ENCODE measurements at regions not wholly inside any gene's neighbourhood (a gene's known extent, or its start where the extent isn't known, plus 50 kb on each side); places are given as distances from the start of the nearest gene placed in this dataset.

DNA sequence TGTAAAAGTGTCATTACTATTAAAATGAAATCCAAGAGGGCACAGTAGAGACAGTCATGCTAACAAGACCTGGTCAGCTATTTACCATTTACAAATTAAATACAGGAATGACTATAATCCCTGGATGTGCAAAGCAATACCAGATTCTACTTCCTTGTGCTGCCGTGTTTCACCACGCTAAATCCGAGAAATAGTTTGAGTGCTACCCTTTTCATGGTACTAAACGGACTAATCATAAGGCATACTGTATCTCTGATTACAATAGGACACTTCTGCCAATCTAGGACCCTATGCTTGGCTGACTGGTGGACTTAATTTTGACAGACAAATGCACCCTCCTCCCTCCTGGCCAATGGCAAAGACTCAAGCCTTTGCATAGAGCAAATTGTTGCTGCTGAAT lies 63.0 kb upstream of the NR2F2 start:
- DNase-seq, result no peak

- no peak for DNase-seq
Measured at GRCh38 chr15:96268442-96269204, 61.9 kb upstream of the NR2F2 start.

DNA sequence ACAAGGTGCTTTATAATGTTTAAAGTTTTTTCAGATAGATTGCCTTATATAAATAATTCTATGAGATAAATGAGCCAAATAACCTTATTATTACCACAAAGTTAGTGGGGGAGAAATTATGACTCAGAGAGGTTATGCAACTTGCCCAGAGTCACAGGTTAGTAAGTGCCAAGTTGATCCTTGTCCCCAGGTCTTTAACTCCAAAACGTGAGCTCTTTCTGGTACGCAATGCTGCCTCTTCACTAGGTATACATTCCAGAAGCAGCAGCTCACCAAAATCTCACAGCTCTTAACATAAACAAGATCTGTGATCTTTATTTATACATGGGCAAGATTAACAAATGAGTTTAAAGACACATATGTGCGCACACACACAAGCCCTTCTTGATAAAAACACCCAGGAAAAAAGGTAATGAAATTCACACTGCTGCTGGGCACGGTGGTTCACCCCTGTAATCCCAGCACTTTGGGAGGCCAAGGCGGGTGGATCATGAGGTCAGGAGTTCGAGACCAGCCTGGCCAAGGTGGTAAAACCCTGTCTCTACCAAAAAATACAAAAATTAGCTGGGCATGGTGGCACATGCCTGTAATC lies 59.8 kb upstream of the NR2F2 start:
- DNase-seq, result no peak

DNA sequence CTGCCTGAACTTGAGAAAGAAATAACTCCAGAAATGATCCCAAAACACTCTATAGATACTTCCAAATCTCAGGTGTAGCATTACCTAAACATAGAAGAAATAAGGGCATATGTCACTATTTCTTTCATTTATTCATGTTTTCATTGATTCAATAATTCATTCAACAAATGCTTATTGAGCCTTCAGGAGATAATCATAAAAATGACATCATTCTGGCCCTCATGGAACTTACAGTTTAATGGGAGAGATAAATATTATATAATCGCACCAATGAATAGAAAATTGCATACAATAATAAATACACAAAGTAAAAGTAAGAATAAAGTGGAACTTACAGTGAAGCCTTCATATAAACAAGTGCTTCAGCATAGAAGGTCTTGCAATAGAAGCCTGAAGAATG lies 58.1 kb upstream of the NR2F2 start:
- no peak for DNase-seq

- peak; percentile 42 for DNase-seq
Measured at GRCh38 chr15:96273317-96274086, 57.0 kb upstream of the NR2F2 start.

DNA sequence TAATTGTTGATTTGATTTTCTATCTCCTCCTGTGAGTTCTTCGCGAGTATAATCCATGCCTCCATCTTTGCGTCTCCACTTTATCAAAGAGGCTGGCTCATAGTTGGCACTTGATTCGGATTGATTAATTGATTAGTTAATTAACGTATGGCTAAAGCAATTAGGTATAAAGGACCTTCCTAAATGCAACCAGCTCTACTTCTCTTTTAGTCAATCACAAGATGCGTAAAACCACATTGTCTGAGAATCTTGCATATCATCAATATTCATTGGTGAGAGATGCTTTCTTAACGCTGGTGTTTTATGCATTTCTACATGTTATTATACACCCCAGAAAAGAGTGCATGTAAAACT lies 56.4 kb upstream of the NR2F2 start:
- DNase-seq, result no peak

DNA sequence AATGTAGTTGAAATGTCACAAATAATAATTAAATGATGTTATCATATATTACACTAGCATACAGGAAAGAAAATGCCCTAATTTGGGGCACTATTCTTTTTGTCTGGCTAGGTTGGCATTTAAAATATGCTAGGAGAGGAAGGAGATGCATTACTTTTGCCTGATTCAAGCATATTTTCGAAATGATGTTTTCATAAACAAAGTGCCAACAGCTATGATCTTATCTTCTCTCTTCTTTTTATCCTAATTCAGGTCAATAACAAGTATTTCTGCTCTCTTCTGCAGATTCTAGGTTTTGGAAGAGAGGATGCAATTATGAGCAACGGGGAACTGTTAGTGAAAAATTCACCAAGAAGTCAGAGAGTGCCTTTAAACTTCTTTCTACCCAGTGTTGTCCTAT lies 55.8 kb upstream of the NR2F2 start:
- DNase-seq, result no peak

GRCh38 chr15:96276438-96277210 lies 53.9 kb upstream of the NR2F2 start:
- no peak for DNase-seq
